HEK293T (cell line): ENCODE measurements at regions not wholly inside any gene's neighbourhood (a gene's known extent, or its start where the extent isn't known, plus 50 kb on each side); places are given as distances from the start of the nearest gene placed in this dataset.

ENCODE experiments used
- CTCF ChIA-PET: fragments of 350-600 bp; formaldehyde crosslinking; extraction: SDS; loops from one replicate; lab custom pipeline; 2021; ENCODE audit warnings: antibody characterized with exemption, inconsistent platforms; lab: Yijun Ruan, JAX
- POLR2A ChIA-PET: fragments of 350-600 bp; formaldehyde crosslinking; extraction: SDS; loops from one replicate; lab custom pipeline; 2020; ENCODE audit warnings: antibody characterized with exemption, inconsistent platforms; lab: Yijun Ruan, JAX
- DNase-seq: peaks from one replicate; pipeline ENCODE4 v3.0.0; 2012; ENCODE audit warnings: mixed read lengths; ENCODE audit errors: extremely low spot score
- ARNT ChIP-seq: fragments of 450-650 bp; IDR thresholded peaks from 2 replicates; pipeline ENCODE4 v1.6.1; 2017; ENCODE audit warnings: mild to moderate bottlenecking
- BHLHE40 ChIP-seq: fragments of 450-650 bp; IDR thresholded peaks from 2 replicates; pipeline ENCODE4 v1.6.1; 2016; ENCODE audit warnings: mild to moderate bottlenecking, moderate library complexity, borderline replicate concordance
- CTBP1 ChIP-seq: fragments of 450-650 bp; IDR thresholded peaks from 2 replicates; pipeline ENCODE4 v1.6.1; 2016; ENCODE audit warnings: borderline replicate concordance
- ELF4 ChIP-seq: fragments of 450-650 bp; IDR thresholded peaks from 2 replicates; pipeline ENCODE4 v1.6.1; 2017; ENCODE audit warnings: antibody characterized with exemption
- FOXA1 ChIP-seq: fragments of 450-650 bp; IDR thresholded peaks from 2 replicates; pipeline ENCODE4 v1.6.1; 2016; ENCODE audit warnings: mild to moderate bottlenecking
- FOXK2 ChIP-seq: fragments of 450-650 bp; IDR thresholded peaks from 2 replicates; pipeline ENCODE4 v1.6.1; 2016; ENCODE audit warnings: mild to moderate bottlenecking
- FOXM1 ChIP-seq: fragments of 450-650 bp; IDR thresholded peaks from 2 replicates; pipeline ENCODE4 v1.6.1; 2017; ENCODE audit warnings: mild to moderate bottlenecking, borderline replicate concordance
- HDGF ChIP-seq: fragments of 450-650 bp; IDR thresholded peaks from 2 replicates; pipeline ENCODE4 v1.6.1; 2017; ENCODE audit warnings: antibody characterized with exemption, borderline replicate concordance
- L3MBTL2 ChIP-seq: fragments of 450-650 bp; conservative IDR thresholded peaks from 2 replicates; pipeline ENCODE4 v1.6.1; 2016; ENCODE audit warnings: mild to moderate bottlenecking
- LEF1 ChIP-seq: fragments of 450-650 bp; IDR thresholded peaks from 2 replicates; pipeline ENCODE4 v1.6.1; 2017; ENCODE audit warnings: mild to moderate bottlenecking, borderline replicate concordance
- NFRKB ChIP-seq: fragments of 450-650 bp; IDR thresholded peaks from 2 replicates; pipeline ENCODE4 v1.6.1; 2016; ENCODE audit warnings: mild to moderate bottlenecking, moderate library complexity
- SP1 ChIP-seq: fragments of 450-650 bp; IDR thresholded peaks from 2 replicates; pipeline ENCODE4 v1.6.1; 2017
- SUZ12 ChIP-seq: fragments of 450-650 bp; IDR thresholded peaks from 2 replicates; pipeline ENCODE4 v1.6.1; 2016; ENCODE audit warnings: mild to moderate bottlenecking
- TARDBP ChIP-seq: fragments of 450-650 bp; IDR thresholded peaks from 2 replicates; pipeline ENCODE4 v1.6.1; 2016
- ZNF384 ChIP-seq: fragments of 450-650 bp; IDR thresholded peaks from 2 replicates; pipeline ENCODE4 v1.6.1; 2016
- TF ChIP-seq, protein P1 (sequence below): fragments of 450-650 bp; IDR thresholded peaks from 2 replicates; pipeline ENCODE4 v1.6.1; 2016

DNA sequence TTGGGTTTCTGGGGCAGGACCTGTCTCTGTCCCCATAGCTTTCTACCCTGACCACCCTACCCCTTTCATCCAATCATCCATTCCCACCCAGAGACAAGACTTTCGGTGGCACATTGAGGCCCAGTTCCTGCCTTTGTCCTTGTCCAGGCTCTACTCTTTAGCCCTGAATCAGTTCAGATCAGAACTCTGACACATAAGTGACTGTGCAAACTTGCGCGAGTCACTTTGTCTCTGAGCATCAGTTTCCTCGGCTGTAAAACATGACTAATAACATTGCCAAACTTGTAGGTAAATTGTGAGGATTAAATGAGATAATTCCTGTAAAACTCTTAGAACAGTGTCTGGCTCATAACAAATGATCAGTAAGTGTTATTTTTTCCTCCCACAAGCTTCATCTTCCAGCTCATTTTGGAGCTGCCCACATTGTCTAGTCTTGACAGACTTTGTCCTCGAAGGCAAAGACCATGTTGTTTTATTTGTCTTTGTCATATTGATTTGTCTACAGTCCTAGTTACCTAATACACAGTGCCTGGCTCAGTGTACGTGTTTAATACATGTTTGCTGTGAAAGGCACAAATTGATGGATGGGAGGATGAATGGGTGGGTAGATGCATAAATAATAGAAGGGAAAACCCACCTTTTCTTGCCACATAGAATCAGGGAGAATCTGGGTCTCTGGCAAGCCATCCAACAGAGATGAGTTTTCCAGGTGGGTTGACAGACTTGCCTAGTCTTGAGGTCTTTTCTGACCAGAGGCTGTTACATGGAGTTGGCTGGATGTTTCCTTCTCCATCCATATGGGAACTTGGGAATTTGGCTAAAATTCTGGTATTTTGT is 262.9 kb downstream of the OMA1 start:
- TF ChIP-seq SUZ12: no peak
- TF ChIP-seq LEF1: no peak
- TF ChIP-seq CTBP1: no peak
- no peak for TF ChIP-seq TARDBP
- TF ChIP-seq FOXM1: no peak
- no peak for TF ChIP-seq HDGF
- TF ChIP-seq FOXA1: no peak
- TF ChIP-seq ELF4: no peak
- ChIA-PET POLR2A (no interaction called here), CTCF (no interaction called here)
- no peak for DNase-seq

DNA sequence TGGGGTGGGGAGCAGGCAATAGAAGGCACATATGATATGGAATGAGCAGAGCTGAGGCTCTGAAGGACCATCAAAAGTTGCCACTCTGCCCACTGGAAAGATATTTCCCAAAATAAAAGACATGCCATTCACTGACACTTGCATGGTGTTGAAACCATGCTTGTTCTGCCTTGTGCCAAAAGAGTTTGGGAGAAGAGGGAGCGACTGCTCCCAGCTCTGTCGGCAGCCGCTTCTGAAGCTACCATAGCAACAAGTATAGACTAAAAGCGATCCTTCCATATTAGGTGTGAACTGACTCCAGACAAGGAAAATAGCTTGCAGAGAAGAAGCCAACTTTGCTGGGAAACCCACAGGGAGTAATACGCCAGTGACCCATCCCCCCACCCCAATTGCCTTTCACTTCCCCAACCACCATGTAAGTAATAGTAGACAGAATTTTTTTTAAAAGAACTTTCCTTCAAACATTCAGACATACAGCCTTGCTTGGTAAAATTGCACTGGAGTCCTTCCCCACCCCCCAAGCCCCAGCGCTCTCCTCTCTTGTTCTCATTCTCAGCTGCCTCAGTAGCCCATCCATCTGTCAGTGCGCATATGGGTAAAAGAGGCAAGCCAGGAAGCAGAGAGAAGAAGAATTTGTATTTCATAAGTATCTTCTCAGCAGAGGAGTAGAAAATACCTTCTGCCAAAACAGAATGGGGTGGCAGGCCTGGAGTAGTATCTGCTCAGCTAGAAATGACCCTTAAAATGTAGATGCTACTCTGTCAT is 263.7 kb downstream of the OMA1 start:
- ChIA-PET POLR2A (no interaction called here), CTCF (no interaction called here)
- TF ChIP-seq ZNF384 (no peak), BHLHE40 (no peak), CTBP1 (no peak), FOXA1 (no peak)
- DNase-seq: no peak

DNA sequence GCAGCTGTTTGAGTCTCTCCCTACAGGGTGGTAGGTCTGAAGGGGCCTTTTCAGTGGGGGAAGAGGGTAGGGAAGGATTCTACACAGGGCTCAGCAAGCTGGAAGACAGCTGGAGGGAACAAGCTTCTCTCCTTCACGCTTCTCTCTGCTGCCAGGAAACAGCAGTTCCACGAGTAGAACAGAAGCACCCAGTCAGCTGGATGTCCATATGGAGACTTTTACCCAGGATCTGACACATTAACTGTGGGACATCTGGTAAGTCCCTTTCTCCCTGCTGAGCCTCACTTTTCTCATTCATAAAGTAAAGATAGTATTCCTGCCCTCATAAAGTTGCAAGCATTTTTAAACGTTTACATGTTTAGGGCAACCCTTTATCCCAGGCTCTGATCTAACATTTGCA is 280.3 kb downstream of the OMA1 start:
- TF ChIP-seq SP1 (no peak), ARNT (no peak), SUZ12 (no peak), FOXM1 (no peak), FOXA1 (no peak), BHLHE40 (no peak), NFRKB (no peak), ZNF384 (no peak), LEF1 (no peak), ELF4 (no peak)
- ChIA-PET CTCF (interaction anchor here (1.1 kb wide), 1 partner anchor 14 kb away, joined by 3 read pairs; no protein-coding TSS in a partner anchor), POLR2A (no interaction called here)
- no peak for DNase-seq

DNA sequence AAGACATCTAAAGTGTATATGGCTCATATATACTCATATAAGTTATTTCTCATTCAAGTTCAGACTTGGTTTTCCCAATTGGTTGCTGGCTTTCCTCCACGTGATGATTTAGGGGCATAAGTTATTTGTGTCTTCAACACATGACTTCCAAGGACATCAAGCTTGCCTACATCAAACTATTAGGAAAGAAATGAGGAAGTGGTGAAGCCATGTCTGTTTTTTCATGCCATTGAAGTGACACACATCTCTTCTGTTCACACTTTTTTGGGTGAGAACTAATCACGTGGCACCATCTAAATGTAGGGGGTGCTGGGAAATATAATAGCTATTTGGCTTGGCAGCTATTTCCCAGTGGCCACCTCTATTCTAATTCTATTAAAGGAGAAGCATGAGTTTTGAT is 282.1 kb downstream of the OMA1 start:
- TF ChIP-seq SUZ12 (no peak), ZNF384 (no peak), FOXA1 (no peak), CTBP1 (no peak), ELF4 (no peak)
- ChIA-PET POLR2A (no interaction called here), CTCF (no interaction called here)
- no peak for DNase-seq

DNA sequence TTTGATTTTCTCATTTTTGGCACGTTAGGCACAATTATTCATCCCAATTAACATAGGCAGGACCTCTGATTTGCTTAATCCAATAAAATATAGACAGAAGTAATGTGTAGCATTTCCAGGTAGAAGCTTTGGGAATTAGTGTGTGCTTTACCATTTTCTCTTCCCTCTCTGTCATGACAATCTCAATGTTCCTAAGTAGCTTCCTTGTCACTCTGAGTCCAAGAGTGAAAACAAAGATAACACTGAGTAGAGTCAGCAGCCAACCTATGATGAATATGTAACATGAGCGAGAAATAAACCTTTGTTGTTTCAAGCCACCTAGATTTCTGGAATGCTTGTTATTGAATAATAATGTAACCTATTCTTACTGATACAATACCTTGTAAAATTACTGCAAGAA is 283.8 kb downstream of the OMA1 start:
- ChIA-PET POLR2A (no interaction called here), CTCF (interaction anchor here (0.6 kb wide), 1 partner anchor 17 kb away, joined by 3 read pairs; no protein-coding TSS in a partner anchor)
- no peak for TF ChIP-seq FOXA1
- no peak for TF ChIP-seq L3MBTL2
- no peak for TF ChIP-seq LEF1
- no peak for TF ChIP-seq SUZ12
- no peak for TF ChIP-seq FOXK2
- no peak for TF ChIP-seq FOXM1
- TF ChIP-seq TARDBP: no peak
- no peak for DNase-seq

DNA sequence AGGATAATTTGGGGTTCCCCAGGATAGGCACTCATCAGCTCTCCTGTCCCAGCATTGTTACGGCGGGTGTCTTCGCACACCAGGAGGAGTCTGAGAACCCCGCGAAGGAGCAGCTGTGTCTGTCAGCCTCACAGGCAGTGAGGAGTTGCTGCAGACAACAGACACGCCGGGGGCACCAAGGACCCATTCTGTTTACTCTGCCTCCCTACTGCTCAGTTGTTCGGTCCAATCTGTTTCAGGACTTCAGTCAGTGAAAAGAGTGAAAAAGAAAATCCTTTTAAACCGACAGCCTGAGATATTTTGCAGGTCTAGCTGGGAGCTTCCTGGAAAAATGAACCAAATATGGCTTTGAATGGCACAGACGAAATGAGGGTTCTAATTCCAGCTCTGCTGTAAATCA is 288.4 kb downstream of the OMA1 start:
- TF ChIP-seq ELF4 (no peak), L3MBTL2 (no peak), LEF1 (no peak), NFRKB (no peak), FOXK2 (no peak), ARNT (no peak), FOXM1 (no peak), BHLHE40 (no peak), SUZ12 (no peak), HDGF (no peak), CTBP1 (no peak), FOXA1 (no peak), SP1 (no peak)
- TF ChIP-seq, protein P1, sequence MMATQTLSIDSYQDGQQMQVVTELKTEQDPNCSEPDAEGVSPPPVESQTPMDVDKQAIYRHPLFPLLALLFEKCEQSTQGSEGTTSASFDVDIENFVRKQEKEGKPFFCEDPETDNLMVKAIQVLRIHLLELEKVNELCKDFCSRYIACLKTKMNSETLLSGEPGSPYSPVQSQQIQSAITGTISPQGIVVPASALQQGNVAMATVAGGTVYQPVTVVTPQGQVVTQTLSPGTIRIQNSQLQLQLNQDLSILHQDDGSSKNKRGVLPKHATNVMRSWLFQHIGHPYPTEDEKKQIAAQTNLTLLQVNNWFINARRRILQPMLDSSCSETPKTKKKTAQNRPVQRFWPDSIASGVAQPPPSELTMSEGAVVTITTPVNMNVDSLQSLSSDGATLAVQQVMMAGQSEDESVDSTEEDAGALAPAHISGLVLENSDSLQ: no peak
- DNase-seq: no peak
- CTCF ChIA-PET: no interaction called here
- POLR2A ChIA-PET: no interaction called here

DNA sequence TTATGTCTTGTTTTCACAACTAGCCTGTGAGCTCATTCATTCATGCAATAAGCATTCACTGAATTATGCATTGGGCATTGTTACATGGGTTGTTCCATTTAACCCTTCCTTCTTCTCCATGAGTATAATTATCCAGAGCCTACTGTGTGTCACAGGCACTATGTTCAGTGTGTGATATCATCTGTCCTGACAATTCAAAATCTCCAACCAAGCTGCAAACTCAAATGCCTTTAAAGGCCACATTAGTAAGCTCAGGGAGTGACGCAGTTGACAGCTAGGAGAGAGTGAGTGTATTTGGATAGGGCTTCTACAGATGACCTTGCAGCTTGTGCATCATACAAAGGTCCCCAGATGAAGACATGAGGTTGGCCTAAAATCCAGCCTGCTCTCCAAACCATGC is 289.5 kb downstream of the OMA1 start:
- no peak for TF ChIP-seq BHLHE40
- ChIA-PET CTCF (interaction anchor here (0.5 kb wide), 1 partner anchor 259 kb away, joined by 3 read pairs; no protein-coding TSS in a partner anchor), POLR2A (no interaction called here)
- no peak for DNase-seq
